Kidney (tissue), 13 donors: ENCODE measurements at regions not wholly inside any gene's neighbourhood (a gene's known extent, or its start where the extent isn't known, plus 50 kb on each side); places are given as distances from the start of the nearest gene placed in this dataset.

ENCODE experiments used
- DNase-seq, 5 donors: peaks; one replicate each; pipeline ENCODE4 v3.0.0-alpha.2; 2013 to 2020
- FAIRE-seq: peaks from 2 replicates; lab custom pipeline; 2012; peaks lifted over from hg19 to GRCh38; lab: Jason Lieb, UNC
- H3K27ac ChIP-seq, 2 donors: one replicate each; pipeline ENCODE4 v1.7.0; 2013; ENCODE audit warnings: low read depth in 2 of 2, low read length in 2 of 2, inconsistent platforms in 1 of 2
- H3K27me3 ChIP-seq: one replicate; pipeline ENCODE4 v1.7.1; 2013; ENCODE audit warnings: low read length, inconsistent platforms; ENCODE audit not compliant: control insufficient read depth, insufficient read depth
- H3K36me3 ChIP-seq, 3 donors: one replicate each; pipeline versions ENCODE4 v1.7.0 to v1.7.1; 2013; ENCODE audit warnings: low read length in 3 of 3, control low read depth in 1 of 3, inconsistent platforms in 1 of 3; ENCODE audit not compliant: insufficient read depth in 3 of 3, control insufficient read depth in 2 of 3
- H3K4me1 ChIP-seq, 3 donors: one replicate each; pipeline versions ENCODE4 v1.7.0 to v1.7.1; 2013; ENCODE audit warnings: low read length in 3 of 3, inconsistent platforms in 1 of 3, low read depth in 1 of 3; ENCODE audit not compliant: control insufficient read depth in 2 of 3, insufficient read depth in 2 of 3
- H3K4me3 ChIP-seq, 3 donors: one replicate each; pipeline versions ENCODE4 v1.7.0 to v1.8.1; 2013; ENCODE audit warnings: low read length in 3 of 3, control low read depth in 1 of 3, inconsistent platforms in 1 of 3
- H3K9ac ChIP-seq, 3 donors: one replicate each; pipeline versions ENCODE4 v1.7.0 to v1.7.1; 2013; ENCODE audit warnings: low read length in 3 of 3, control low read depth in 1 of 3, inconsistent platforms in 1 of 3
- H3K9me3 ChIP-seq, 3 donors: one replicate each; pipeline versions ENCODE4 v1.7.0 to v1.7.1; 2013; ENCODE audit warnings: low read length in 3 of 3, control low read depth in 1 of 3, inconsistent platforms in 1 of 3; ENCODE audit not compliant: control insufficient read depth in 2 of 3, insufficient read depth in 1 of 3
- intact Hi-C: fragments of 100-400 bp; cut with DNase I; formaldehyde crosslinking; loops from one replicate; pipeline ENCODE4 v1.11.1; 2022
- TF ChIP-seq, protein P1 (sequence below): IDR thresholded peaks from 3 replicates; pipeline ENCODE4 v1.5.1; 2012; ENCODE audit warnings: mild to moderate bottlenecking, moderate library complexity, borderline replicate concordance; ENCODE audit not compliant: insufficient read depth; ENCODE audit errors: extremely low read depth
- donor health status: control.
- donor health status: control.
- donor health status: control.
- donor health status: control.
- donor health status: control.
- donor health status: DM: yes; HTN: yes; CAD: no.
- donor health status: Normal renal cell carcinoma (clear cell type).

DNA sequence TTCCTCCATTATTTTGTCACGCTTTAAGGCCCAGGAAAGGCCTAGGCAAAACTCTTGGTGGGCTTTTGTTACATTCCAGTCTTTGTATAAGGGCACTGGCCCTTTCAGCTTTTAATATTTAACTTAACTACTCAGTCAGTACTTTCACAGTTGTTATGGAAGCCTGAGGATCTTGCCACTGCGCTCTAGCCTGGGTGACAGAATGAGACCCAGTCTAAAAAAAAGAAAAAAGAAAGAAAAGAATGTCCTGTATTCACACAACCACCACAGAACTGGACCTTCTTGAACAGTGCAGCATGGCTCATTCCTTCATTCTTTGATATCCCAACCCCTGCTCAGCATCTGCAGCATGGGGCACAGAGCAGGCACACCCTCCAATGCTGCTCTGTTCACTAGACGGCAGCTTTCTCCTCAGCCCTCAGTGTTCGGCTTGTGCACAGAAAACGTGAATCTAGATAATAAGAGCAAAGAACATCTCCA is 59.6 kb upstream of the EPCAM start:
- DNase-seq (peak in 2 of 5 donors; percentile 72 to 74), FAIRE-seq (no peak)
- Histone ChIP-seq H3K27me3 (no peaks in the 10 kb centered on the region), H3K27ac (peak overlapping the region; percentile 76 to 86), H3K9me3 (no peaks in the 10 kb centered on the region), H3K9ac (peak overlapping the region in 1 of 3 donors; percentile 46), H3K4me3 (no peak overlapping the region), H3K4me1 (peaks cover 4 to 18% (median 12%) of the 10 kb centered on the region in 3 donors), H3K36me3 (no peaks in the 10 kb centered on the region)
- intact Hi-C loops: no loop called here
- TF ChIP-seq, protein P1, sequence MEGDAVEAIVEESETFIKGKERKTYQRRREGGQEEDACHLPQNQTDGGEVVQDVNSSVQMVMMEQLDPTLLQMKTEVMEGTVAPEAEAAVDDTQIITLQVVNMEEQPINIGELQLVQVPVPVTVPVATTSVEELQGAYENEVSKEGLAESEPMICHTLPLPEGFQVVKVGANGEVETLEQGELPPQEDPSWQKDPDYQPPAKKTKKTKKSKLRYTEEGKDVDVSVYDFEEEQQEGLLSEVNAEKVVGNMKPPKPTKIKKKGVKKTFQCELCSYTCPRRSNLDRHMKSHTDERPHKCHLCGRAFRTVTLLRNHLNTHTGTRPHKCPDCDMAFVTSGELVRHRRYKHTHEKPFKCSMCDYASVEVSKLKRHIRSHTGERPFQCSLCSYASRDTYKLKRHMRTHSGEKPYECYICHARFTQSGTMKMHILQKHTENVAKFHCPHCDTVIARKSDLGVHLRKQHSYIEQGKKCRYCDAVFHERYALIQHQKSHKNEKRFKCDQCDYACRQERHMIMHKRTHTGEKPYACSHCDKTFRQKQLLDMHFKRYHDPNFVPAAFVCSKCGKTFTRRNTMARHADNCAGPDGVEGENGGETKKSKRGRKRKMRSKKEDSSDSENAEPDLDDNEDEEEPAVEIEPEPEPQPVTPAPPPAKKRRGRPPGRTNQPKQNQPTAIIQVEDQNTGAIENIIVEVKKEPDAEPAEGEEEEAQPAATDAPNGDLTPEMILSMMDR: no peak

DNA sequence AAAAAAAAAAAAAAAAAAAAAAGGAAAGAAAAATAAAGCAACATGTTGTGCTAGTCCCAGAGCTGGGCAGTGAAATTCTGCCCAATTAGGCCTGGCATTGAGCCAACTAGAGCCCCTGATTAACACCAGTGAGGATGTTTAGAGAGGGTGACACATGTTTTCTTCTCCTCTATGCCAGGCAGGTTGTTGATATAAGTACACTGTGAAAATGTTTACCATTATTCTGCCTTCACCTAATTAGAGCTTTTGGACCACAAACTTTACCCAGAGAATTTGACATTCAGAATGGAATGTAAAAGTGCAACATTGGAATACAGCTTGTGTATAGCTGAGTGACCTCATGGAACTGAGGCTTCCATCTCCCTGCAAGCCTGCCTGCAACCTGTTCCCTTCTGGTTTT is 62.0 kb upstream of the EPCAM start:
- DNase-seq (peak in 1 of 5 donors; percentile 21), FAIRE-seq (no peak)
- Histone ChIP-seq H3K4me3 (no peak overlapping the region), H3K27me3 (no peaks in the 10 kb centered on the region), H3K36me3 (no peaks in the 10 kb centered on the region), H3K4me1 (peaks cover 4 to 18% (median 12%) of the 10 kb centered on the region in 3 donors), H3K9me3 (no peaks in the 10 kb centered on the region), H3K27ac (no peak overlapping the region), H3K9ac (no peak overlapping the region)
- intact Hi-C loops: no loop called here
- TF ChIP-seq, protein P1: no peak

DNA sequence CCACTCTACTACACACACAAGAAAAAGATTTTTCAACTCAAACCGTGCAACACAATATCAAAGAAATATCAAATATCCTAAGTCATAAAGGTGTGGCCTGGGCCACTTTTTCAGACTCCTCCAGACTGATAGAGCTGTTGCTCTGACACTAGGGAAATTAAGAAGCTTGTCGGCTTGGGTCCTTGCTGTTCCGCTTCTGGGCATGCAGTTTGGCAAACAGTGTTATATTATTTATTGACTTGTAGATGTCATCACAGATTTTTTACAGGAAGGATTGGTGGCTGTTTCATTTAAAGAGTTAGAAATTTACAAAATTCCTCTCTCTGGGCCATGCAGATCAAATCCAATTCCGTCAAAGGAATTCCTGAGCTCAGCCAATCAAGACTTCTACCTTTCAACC is 64.5 kb upstream of the EPCAM start:
- peaks cover under 1 to 2% (median 1%) of the 10 kb centered on the region in 3 donors for H3K4me1 ChIP-seq
- H3K4me3 ChIP-seq: no peak overlapping the region
- no peaks in the 10 kb centered on the region for H3K36me3 ChIP-seq
- no peak overlapping the region for H3K27ac ChIP-seq
- TF ChIP-seq, protein P1: no peak
- intact Hi-C loops: no loop called here
- H3K9ac ChIP-seq: no peak overlapping the region
- DNase-seq: no peak
- no peaks in the 10 kb centered on the region for H3K9me3 ChIP-seq
- H3K27me3 ChIP-seq: no peaks in the 10 kb centered on the region
- no peak for FAIRE-seq
